ENCODE measurements at regions not wholly inside any gene's neighbourhood (a gene's known extent, or its start where the extent isn't known, plus 50 kb on each side); places are given as distances from the start of the nearest gene placed in this dataset.

DNA sequence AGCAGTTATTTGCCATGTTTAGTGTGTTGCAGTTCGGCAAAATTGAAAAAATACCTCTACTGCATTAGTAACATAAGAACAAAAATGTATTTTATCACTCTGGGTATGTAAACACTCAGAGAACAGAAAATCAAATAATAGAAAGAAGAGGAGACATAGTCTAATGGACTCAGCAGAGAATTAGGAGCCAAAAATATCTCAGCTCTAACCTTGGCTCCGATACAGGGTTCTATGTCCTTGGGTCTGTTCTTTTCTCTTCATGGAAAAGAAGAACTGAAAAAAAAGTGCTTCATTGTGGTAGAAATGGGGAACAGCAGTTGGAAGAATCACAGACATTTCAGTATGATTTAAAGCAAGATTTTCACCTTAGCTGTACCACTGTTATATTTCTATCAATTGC, 240.5 kb upstream of the CXXC4 start:
- TF ChIP-seq CTCF (conservative IDR thresholded peaks at IDR 0.05 in 1 of 2, IDR thresholded peaks at IDR 0.05 in 1 of 2; ENCODE audit: extremely low read depth in 1 of 2, insufficient read depth in 1 of 2, low read depth in 1 of 2, low read length in 2 of 2) (no peak), EZH2 (IDR thresholded peaks at IDR 0.05; ENCODE audit: borderline replicate concordance, low read length) (no peak)
